ENCODE measurements at regions not wholly inside any gene's neighbourhood (a gene's known extent, or its start where the extent isn't known, plus 50 kb on each side); places are given as distances from the start of the nearest gene placed in this dataset.

GRCh38 chr18:67583621-67584020 is 67.1 kb upstream of the DSEL start:
- H3K4me1 ChIP-seq (ENCODE audit: control insufficient read depth in 2 of 3, insufficient read depth in 2 of 3, low read depth in 1 of 3, low read length in 3 of 3): no peaks in the 10 kb centered on the region
- DNase-seq (no peak), FAIRE-seq (no peak)
- H3K27ac ChIP-seq (ENCODE audit: low read depth in 2 of 2, low read length in 2 of 2): no peak overlapping the region
- TF ChIP-seq CTCF (IDR thresholded peaks at IDR 0.05; ENCODE audit: borderline replicate concordance, extremely low read depth, insufficient read depth): no peak
- no peaks in the 10 kb centered on the region for H3K9me3 ChIP-seq (ENCODE audit: control insufficient read depth in 2 of 3, insufficient read depth in 1 of 3, low read length in 3 of 3)
- H3K27me3 ChIP-seq (ENCODE audit: control insufficient read depth, insufficient read depth, low read length): no peaks in the 10 kb centered on the region
- intact Hi-C loops (cut with DNase I): no loop called here
- no peaks in the 10 kb centered on the region for H3K36me3 ChIP-seq (ENCODE audit: control insufficient read depth in 2 of 3, insufficient read depth in 3 of 3, low read length in 3 of 3)
- no peak overlapping the region for H3K4me3 ChIP-seq (ENCODE audit: low read length in 3 of 3)
- no peak overlapping the region for H3K9ac ChIP-seq (ENCODE audit: low read length in 3 of 3)

- Histone ChIP-seq H3K9ac (ENCODE audit: low read length in 3 of 3) (no peak overlapping the region), H3K27me3 (ENCODE audit: control insufficient read depth, insufficient read depth, low read length) (no peaks in the 10 kb centered on the region), H3K27ac (ENCODE audit: low read depth in 2 of 2, low read length in 2 of 2) (no peak overlapping the region), H3K36me3 (ENCODE audit: control insufficient read depth in 2 of 3, insufficient read depth in 3 of 3, low read length in 3 of 3) (no peaks in the 10 kb centered on the region), H3K4me3 (ENCODE audit: low read length in 3 of 3) (no peak overlapping the region), H3K4me1 (ENCODE audit: control insufficient read depth in 2 of 3, insufficient read depth in 2 of 3, low read depth in 1 of 3, low read length in 3 of 3) (no peaks in the 10 kb centered on the region), H3K9me3 (ENCODE audit: control insufficient read depth in 2 of 3, insufficient read depth in 1 of 3, low read length in 3 of 3) (no peaks in the 10 kb centered on the region)
- DNase-seq: no peak
- intact Hi-C loops (cut with DNase I): no loop called here
- FAIRE-seq: no peak
- TF ChIP-seq CTCF (IDR thresholded peaks at IDR 0.05; ENCODE audit: borderline replicate concordance, extremely low read depth, insufficient read depth): no peak
Observed at GRCh38 chr18:67582488-67582887, 66.0 kb upstream of the DSEL start.

GRCh38 chr18:67581178-67581577 is 64.7 kb upstream of the DSEL start:
- no peak overlapping the region for H3K4me3 ChIP-seq (ENCODE audit: low read length in 3 of 3)
- H3K27me3 ChIP-seq (ENCODE audit: control insufficient read depth, insufficient read depth, low read length): no peaks in the 10 kb centered on the region
- no peaks in the 10 kb centered on the region for H3K9me3 ChIP-seq (ENCODE audit: control insufficient read depth in 2 of 3, insufficient read depth in 1 of 3, low read length in 3 of 3)
- no peak for TF ChIP-seq CTCF (IDR thresholded peaks at IDR 0.05; ENCODE audit: borderline replicate concordance, extremely low read depth, insufficient read depth)
- intact Hi-C loops (cut with DNase I): no loop called here
- no peak for FAIRE-seq
- no peak overlapping the region for H3K9ac ChIP-seq (ENCODE audit: low read length in 3 of 3)
- no peak overlapping the region for H3K27ac ChIP-seq (ENCODE audit: low read depth in 2 of 2, low read length in 2 of 2)
- H3K36me3 ChIP-seq (ENCODE audit: control insufficient read depth in 2 of 3, insufficient read depth in 3 of 3, low read length in 3 of 3): no peaks in the 10 kb centered on the region
- H3K4me1 ChIP-seq (ENCODE audit: control insufficient read depth in 2 of 3, insufficient read depth in 2 of 3, low read depth in 1 of 3, low read length in 3 of 3): no peaks in the 10 kb centered on the region
- DNase-seq: no peak

GRCh38 chr18:67577386-67577785 is 60.9 kb upstream of the DSEL start:
- no peak for FAIRE-seq

More at GRCh38 chr18:67577386-67577785, 60.9 kb upstream of the DSEL start:
- no peak overlapping the region for H3K4me3 ChIP-seq (ENCODE audit: low read length in 3 of 3)
- no peaks in the 10 kb centered on the region for H3K9me3 ChIP-seq (ENCODE audit: control insufficient read depth in 2 of 3, insufficient read depth in 1 of 3, low read length in 3 of 3)
- no peaks in the 10 kb centered on the region for H3K36me3 ChIP-seq (ENCODE audit: control insufficient read depth in 2 of 3, insufficient read depth in 3 of 3, low read length in 3 of 3)
- intact Hi-C loops (cut with DNase I): no loop called here
- TF ChIP-seq CTCF (IDR thresholded peaks at IDR 0.05; ENCODE audit: borderline replicate concordance, extremely low read depth, insufficient read depth): no peak
- no peak overlapping the region for H3K27ac ChIP-seq (ENCODE audit: low read depth in 2 of 2, low read length in 2 of 2)
- H3K4me1 ChIP-seq (ENCODE audit: control insufficient read depth in 2 of 3, insufficient read depth in 2 of 3, low read depth in 1 of 3, low read length in 3 of 3): no peaks in the 10 kb centered on the region
- H3K9ac ChIP-seq (ENCODE audit: low read length in 3 of 3): no peak overlapping the region
- no peaks in the 10 kb centered on the region for H3K27me3 ChIP-seq (ENCODE audit: control insufficient read depth, insufficient read depth, low read length)
- no peak for DNase-seq
